GM23338 (cell line): ENCODE measurements at regions not wholly inside any gene's neighbourhood (a gene's known extent, or its start where the extent isn't known, plus 50 kb on each side); places are given as distances from the start of the nearest gene placed in this dataset.

ENCODE experiments used
- ATAC-seq: fragments of 200-7000 bp; cut with Tn5 transposase; 3 replicates; pipeline ENCODE4 v1.9.1; 2020
- DNase-seq: peaks from one replicate; pipeline ENCODE4 v3.0.0-alpha.2; 2015; ENCODE audit warnings: low spot score
- H2AFZ ChIP-seq: fragments of 200-600 bp; sonication (generic); 2 replicates; pipeline ENCODE4 v1.8.0; 2016; ENCODE audit warnings: antibody characterized with exemption, mild to moderate bottlenecking, moderate library complexity
- H3F3A ChIP-seq: fragments of 200-600 bp; sonication (generic); replicated peaks from 2 replicates; pipeline ENCODE4 v1.8.0; 2017; ENCODE audit warnings: antibody characterized with exemption, mixed run types, low read depth
- H3K27ac ChIP-seq: fragments of 200-600 bp; sonication (generic); 2 replicates; pipeline ENCODE4 v1.6.1; 2016; ENCODE audit warnings: low read depth
- H3K27me3 ChIP-seq: fragments of 200-600 bp; sonication (generic); 2 replicates; pipeline ENCODE4 v1.8.0; 2016; ENCODE audit warnings: mild to moderate bottlenecking, mixed run types, moderate library complexity; ENCODE audit not compliant: insufficient read depth
- H3K36me3 ChIP-seq: fragments of 200-600 bp; sonication (generic); 2 replicates; pipeline ENCODE4 v1.8.0; 2016; ENCODE audit warnings: mild to moderate bottlenecking; ENCODE audit not compliant: insufficient read depth
- H3K4me1 ChIP-seq: fragments of 200-600 bp; sonication (generic); 2 replicates; pipeline ENCODE4 v1.8.0; 2016; ENCODE audit warnings: mild to moderate bottlenecking, moderate library complexity; ENCODE audit not compliant: insufficient read depth
- H3K4me2 ChIP-seq: fragments of 200-600 bp; sonication (generic); 2 replicates; pipeline ENCODE4 v1.7.1; 2017; ENCODE audit warnings: mixed run types
- H3K4me3 ChIP-seq: fragments of 200-600 bp; sonication (generic); 2 replicates; pipeline ENCODE4 v1.6.1; 2016; ENCODE audit warnings: mixed run types
- H3K79me2 ChIP-seq: fragments of 200-600 bp; sonication (generic); replicated peaks from 2 replicates; pipeline ENCODE4 v1.8.0; 2017; ENCODE audit warnings: mild to moderate bottlenecking; ENCODE audit not compliant: insufficient read depth
- H3K9me2 ChIP-seq: fragments of 200-600 bp; sonication (generic); 2 replicates; pipeline ENCODE4 v1.8.0; 2017; ENCODE audit not compliant: insufficient read depth
- H4K20me1 ChIP-seq: fragments of 200-600 bp; sonication (generic); replicated peaks from 2 replicates; pipeline ENCODE4 v1.8.0; 2017; ENCODE audit warnings: mild to moderate bottlenecking; ENCODE audit not compliant: insufficient read depth
- H3K27ac Mint-ChIP-seq: 2 replicates; pipeline ENCODE4 v1.8.0; 2020; ENCODE audit warnings: inconsistent platforms, mild to moderate bottlenecking, moderate library complexity, mixed read lengths
- H3K27me3 Mint-ChIP-seq: 3 replicates; pipeline ENCODE4 v1.8.0; 2022; ENCODE audit warnings: low read depth, mild to moderate bottlenecking, moderate library complexity, mixed read lengths, inconsistent platforms; ENCODE audit not compliant: insufficient read depth, poor library complexity
- H3K36me3 Mint-ChIP-seq: 3 replicates; pipeline ENCODE4 v1.8.0; 2021; ENCODE audit warnings: low read depth, mild to moderate bottlenecking, inconsistent platforms, moderate library complexity, mixed read lengths
- H3K4me1 Mint-ChIP-seq: 3 replicates; pipeline ENCODE4 v1.8.0; 2020; ENCODE audit warnings: mild to moderate bottlenecking, inconsistent platforms, mixed read lengths
- H3K4me3 Mint-ChIP-seq: 3 replicates; pipeline ENCODE4 v1.8.0; 2021; ENCODE audit warnings: moderate library complexity, mild to moderate bottlenecking, inconsistent platforms, mixed read lengths
- H3K9me3 Mint-ChIP-seq: 3 replicates; pipeline ENCODE4 v1.8.0; 2020; ENCODE audit warnings: moderate library complexity, mild to moderate bottlenecking, inconsistent platforms, mixed read lengths
- CREB1 ChIP-seq: fragments of 250-450 bp; sonication (Bioruptor Pico); IDR thresholded peaks from 2 replicates; pipeline ENCODE4 v1.5.0; 2020; ENCODE audit warnings: low read depth, mild to moderate bottlenecking, moderate library complexity
- EZH2 ChIP-seq: fragments of 200-600 bp; sonication (generic); IDR thresholded peaks from one replicate; pipeline ENCODE4 v1.8.0; 2017; ENCODE audit warnings: antibody characterized with exemption, mild to moderate bottlenecking, low read depth; ENCODE audit not compliant: unreplicated experiment
- EZH2phosphoT487 ChIP-seq: fragments of 200-600 bp; sonication (generic); IDR thresholded peaks from one replicate; pipeline ENCODE4 v1.8.1; 2018; ENCODE audit warnings: antibody characterized with exemption; ENCODE audit not compliant: unreplicated experiment
- JUNB ChIP-seq: IDR thresholded peaks from one replicate; pipeline ENCODE4 v1.6.1; 2016; ENCODE audit warnings: antibody characterized with exemption; ENCODE audit not compliant: unreplicated experiment
- NANOG ChIP-seq: IDR thresholded peaks from 2 replicates; pipeline ENCODE4 v1.6.1; 2016; ENCODE audit warnings: antibody characterized with exemption, borderline replicate concordance
- POLR2AphosphoS5 ChIP-seq: IDR thresholded peaks from 2 replicates; pipeline ENCODE4 v1.6.1; 2016; ENCODE audit warnings: antibody characterized with exemption, low read depth
- STAT1 ChIP-seq: IDR thresholded peaks from one replicate; pipeline ENCODE4 v1.6.1; 2016; ENCODE audit warnings: antibody characterized with exemption; ENCODE audit not compliant: unreplicated experiment
- ZNF114 ChIP-seq: fragments of 250-450 bp; sonication (Bioruptor Pico); IDR thresholded peaks from 2 replicates; pipeline ENCODE4 v1.5.0; 2020; ENCODE audit warnings: mild to moderate bottlenecking, moderate library complexity
- ZNF331 ChIP-seq: fragments of 250-450 bp; sonication (Bioruptor Pico); IDR thresholded peaks from 2 replicates; pipeline ENCODE4 v1.5.0; 2020; ENCODE audit warnings: low read depth, mild to moderate bottlenecking, moderate library complexity
- TF ChIP-seq, protein P1 (sequence below), 2 experiments: fragments of 200-600 bp in 1 of 2; sonication (generic) in 1 of 2; conservative IDR thresholded peaks; 2 replicates each; pipeline versions ENCODE4 v1.5.1 to v1.6.1; 2016 to 2017; ENCODE audit warnings: antibody characterized with exemption in 2 of 2, low read depth in 2 of 2, mild to moderate bottlenecking in 2 of 2, moderate library complexity in 1 of 2
- TF ChIP-seq, protein P2 (sequence below): IDR thresholded peaks from one replicate; pipeline ENCODE4 v1.6.1; 2018; ENCODE audit warnings: antibody characterized with exemption; ENCODE audit not compliant: unreplicated experiment
- TF ChIP-seq, protein P3 (sequence below): IDR thresholded peaks from 2 replicates; pipeline ENCODE4 v1.6.1; 2016; ENCODE audit warnings: antibody characterized with exemption
- TF ChIP-seq, protein P4 (sequence below): fragments of 250-450 bp; sonication (Bioruptor Pico); IDR thresholded peaks from 2 replicates; pipeline ENCODE4 v1.5.0; 2020; ENCODE audit warnings: mild to moderate bottlenecking, moderate library complexity

DNA sequence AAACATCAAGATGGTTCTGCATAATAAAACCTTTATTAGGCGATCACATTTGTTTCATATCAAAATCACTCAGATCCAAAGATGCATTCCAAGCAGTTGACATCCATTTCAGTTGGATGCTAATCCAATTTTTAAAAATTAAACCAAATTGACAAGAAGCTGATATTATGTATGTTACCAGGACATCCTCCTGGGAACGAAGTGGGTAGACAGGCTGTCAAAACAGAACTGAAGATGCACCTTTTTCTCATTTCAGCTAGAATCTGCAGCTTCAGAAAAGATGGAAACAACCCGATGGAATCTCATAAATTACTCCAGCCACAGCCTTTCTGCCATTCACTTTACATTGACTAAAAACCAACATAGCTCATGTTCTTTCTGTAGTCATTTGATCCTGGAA, 268.4 kb downstream of the PLPP3 start (continued):
- no peak for TF ChIP-seq NANOG

DNA sequence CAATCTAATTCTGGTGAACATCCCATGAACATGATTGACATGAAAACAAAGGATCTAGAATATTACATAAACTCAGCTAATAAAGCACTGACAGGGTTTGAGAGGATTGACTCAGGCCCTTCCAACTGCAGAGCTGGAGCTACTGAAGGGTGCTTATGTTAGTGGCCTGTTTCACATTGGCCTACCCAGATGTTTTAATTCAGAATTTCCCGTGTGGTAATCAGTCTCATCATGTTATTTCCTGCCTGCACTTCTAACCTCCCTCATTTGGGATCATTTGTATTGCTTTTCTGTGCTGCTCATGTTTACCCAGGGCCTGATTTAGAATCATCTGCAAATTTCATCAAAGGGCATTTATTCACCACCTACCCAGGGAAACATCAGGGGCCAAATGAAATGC, 270.3 kb downstream of the PLPP3 start:
- H3K27ac ChIP-seq = no peak overlapping the region
- H3K27me3 Mint-ChIP-seq = peaks cover 2% of the 10 kb centered on the region

More for the DNA sequence above, 270.3 kb downstream of the PLPP3 start:
- no peaks in the 10 kb centered on the region for H3K79me2 ChIP-seq
- no peaks in the 10 kb centered on the region for H3K4me1 ChIP-seq
- ATAC-seq (no peak), DNase-seq (no peak)
- H3F3A ChIP-seq = no peaks in the 10 kb centered on the region
- no peaks in the 10 kb centered on the region for H3K27me3 ChIP-seq
- H3K4me3 ChIP-seq = no peak overlapping the region
- Mint-ChIP-seq H3K36me3 (peaks cover 5% of the 10 kb centered on the region; the same call in 1 of the 3 replicates), H3K4me1 (no peaks in the 10 kb centered on the region), H3K27ac (no peak overlapping the region), H3K9me3 (no peaks in the 10 kb centered on the region; the same call in 1 of the 3 replicates), H3K4me3 (no peak overlapping the region)
- H3K36me3 ChIP-seq = no peaks in the 10 kb centered on the region
- H2AFZ ChIP-seq = no peak overlapping the region
- no peak overlapping the region for H3K4me2 ChIP-seq
- H4K20me1 ChIP-seq = no peaks in the 10 kb centered on the region
- TF ChIP-seq NANOG = no peak
- TF ChIP-seq CREB1 = no peak
- TF ChIP-seq EZH2 = no peak
- TF ChIP-seq, protein P1, sequence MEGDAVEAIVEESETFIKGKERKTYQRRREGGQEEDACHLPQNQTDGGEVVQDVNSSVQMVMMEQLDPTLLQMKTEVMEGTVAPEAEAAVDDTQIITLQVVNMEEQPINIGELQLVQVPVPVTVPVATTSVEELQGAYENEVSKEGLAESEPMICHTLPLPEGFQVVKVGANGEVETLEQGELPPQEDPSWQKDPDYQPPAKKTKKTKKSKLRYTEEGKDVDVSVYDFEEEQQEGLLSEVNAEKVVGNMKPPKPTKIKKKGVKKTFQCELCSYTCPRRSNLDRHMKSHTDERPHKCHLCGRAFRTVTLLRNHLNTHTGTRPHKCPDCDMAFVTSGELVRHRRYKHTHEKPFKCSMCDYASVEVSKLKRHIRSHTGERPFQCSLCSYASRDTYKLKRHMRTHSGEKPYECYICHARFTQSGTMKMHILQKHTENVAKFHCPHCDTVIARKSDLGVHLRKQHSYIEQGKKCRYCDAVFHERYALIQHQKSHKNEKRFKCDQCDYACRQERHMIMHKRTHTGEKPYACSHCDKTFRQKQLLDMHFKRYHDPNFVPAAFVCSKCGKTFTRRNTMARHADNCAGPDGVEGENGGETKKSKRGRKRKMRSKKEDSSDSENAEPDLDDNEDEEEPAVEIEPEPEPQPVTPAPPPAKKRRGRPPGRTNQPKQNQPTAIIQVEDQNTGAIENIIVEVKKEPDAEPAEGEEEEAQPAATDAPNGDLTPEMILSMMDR (conservative IDR thresholded peaks at IDR 0.05; ENCODE audit: low read depth in 2 of 2) = no peak
- no peak for TF ChIP-seq JUNB
- TF ChIP-seq, protein P2, sequence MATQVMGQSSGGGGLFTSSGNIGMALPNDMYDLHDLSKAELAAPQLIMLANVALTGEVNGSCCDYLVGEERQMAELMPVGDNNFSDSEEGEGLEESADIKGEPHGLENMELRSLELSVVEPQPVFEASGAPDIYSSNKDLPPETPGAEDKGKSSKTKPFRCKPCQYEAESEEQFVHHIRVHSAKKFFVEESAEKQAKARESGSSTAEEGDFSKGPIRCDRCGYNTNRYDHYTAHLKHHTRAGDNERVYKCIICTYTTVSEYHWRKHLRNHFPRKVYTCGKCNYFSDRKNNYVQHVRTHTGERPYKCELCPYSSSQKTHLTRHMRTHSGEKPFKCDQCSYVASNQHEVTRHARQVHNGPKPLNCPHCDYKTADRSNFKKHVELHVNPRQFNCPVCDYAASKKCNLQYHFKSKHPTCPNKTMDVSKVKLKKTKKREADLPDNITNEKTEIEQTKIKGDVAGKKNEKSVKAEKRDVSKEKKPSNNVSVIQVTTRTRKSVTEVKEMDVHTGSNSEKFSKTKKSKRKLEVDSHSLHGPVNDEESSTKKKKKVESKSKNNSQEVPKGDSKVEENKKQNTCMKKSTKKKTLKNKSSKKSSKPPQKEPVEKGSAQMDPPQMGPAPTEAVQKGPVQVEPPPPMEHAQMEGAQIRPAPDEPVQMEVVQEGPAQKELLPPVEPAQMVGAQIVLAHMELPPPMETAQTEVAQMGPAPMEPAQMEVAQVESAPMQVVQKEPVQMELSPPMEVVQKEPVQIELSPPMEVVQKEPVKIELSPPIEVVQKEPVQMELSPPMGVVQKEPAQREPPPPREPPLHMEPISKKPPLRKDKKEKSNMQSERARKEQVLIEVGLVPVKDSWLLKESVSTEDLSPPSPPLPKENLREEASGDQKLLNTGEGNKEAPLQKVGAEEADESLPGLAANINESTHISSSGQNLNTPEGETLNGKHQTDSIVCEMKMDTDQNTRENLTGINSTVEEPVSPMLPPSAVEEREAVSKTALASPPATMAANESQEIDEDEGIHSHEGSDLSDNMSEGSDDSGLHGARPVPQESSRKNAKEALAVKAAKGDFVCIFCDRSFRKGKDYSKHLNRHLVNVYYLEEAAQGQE = no peak
- TF ChIP-seq STAT1 = no peak
- TF ChIP-seq EZH2phosphoT487 = no peak
- TF ChIP-seq ZNF331 (CRISPR knock-in tag) = no peak
- TF ChIP-seq, protein P3, sequence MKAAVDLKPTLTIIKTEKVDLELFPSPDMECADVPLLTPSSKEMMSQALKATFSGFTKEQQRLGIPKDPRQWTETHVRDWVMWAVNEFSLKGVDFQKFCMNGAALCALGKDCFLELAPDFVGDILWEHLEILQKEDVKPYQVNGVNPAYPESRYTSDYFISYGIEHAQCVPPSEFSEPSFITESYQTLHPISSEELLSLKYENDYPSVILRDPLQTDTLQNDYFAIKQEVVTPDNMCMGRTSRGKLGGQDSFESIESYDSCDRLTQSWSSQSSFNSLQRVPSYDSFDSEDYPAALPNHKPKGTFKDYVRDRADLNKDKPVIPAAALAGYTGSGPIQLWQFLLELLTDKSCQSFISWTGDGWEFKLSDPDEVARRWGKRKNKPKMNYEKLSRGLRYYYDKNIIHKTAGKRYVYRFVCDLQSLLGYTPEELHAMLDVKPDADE = no peak
- TF ChIP-seq, protein P4, sequence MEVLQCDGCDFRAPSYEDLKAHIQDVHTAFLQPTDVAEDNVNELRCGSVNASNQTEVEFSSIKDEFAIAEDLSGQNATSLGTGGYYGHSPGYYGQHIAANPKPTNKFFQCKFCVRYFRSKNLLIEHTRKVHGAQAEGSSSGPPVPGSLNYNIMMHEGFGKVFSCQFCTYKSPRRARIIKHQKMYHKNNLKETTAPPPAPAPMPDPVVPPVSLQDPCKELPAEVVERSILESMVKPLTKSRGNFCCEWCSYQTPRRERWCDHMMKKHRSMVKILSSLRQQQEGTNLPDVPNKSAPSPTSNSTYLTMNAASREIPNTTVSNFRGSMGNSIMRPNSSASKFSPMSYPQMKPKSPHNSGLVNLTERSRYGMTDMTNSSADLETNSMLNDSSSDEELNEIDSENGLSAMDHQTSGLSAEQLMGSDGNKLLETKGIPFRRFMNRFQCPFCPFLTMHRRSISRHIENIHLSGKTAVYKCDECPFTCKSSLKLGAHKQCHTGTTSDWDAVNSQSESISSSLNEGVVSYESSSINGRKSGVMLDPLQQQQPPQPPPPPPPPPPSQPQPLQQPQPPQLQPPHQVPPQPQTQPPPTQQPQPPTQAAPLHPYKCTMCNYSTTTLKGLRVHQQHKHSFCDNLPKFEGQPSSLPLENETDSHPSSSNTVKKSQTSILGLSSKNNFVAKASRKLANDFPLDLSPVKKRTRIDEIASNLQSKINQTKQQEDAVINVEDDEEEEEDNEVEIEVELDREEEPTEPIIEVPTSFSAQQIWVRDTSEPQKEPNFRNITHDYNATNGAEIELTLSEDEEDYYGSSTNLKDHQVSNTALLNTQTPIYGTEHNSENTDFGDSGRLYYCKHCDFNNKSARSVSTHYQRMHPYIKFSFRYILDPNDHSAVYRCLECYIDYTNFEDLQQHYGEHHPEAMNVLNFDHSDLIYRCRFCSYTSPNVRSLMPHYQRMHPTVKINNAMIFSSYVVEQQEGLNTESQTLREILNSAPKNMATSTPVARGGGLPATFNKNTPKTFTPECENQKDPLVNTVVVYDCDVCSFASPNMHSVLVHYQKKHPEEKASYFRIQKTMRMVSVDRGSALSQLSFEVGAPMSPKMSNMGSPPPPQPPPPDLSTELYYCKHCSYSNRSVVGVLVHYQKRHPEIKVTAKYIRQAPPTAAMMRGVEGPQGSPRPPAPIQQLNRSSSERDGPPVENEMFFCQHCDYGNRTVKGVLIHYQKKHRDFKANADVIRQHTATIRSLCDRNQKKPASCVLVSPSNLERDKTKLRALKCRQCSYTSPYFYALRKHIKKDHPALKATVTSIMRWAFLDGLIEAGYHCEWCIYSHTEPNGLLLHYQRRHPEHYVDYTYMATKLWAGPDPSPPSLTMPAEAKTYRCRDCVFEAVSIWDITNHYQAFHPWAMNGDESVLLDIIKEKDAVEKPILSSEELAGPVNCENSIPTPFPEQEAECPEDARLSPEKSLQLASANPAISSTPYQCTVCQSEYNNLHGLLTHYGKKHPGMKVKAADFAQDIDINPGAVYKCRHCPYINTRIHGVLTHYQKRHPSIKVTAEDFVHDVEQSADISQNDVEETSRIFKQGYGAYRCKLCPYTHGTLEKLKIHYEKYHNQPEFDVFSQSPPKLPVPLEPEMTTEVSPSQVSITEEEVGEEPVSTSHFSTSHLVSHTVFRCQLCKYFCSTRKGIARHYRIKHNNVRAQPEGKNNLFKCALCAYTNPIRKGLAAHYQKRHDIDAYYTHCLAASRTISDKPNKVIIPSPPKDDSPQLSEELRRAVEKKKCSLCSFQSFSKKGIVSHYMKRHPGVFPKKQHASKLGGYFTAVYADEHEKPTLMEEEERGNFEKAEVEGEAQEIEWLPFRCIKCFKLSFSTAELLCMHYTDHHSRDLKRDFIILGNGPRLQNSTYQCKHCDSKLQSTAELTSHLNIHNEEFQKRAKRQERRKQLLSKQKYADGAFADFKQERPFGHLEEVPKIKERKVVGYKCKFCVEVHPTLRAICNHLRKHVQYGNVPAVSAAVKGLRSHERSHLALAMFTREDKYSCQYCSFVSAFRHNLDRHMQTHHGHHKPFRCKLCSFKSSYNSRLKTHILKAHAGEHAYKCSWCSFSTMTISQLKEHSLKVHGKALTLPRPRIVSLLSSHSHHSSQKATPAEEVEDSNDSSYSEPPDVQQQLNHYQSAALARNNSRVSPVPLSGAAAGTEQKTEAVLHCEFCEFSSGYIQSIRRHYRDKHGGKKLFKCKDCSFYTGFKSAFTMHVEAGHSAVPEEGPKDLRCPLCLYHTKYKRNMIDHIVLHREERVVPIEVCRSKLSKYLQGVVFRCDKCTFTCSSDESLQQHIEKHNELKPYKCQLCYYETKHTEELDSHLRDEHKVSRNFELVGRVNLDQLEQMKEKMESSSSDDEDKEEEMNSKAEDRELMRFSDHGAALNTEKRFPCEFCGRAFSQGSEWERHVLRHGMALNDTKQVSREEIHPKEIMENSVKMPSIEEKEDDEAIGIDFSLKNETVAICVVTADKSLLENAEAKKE (CRISPR knock-in tag) = no peak
- no peak for TF ChIP-seq ZNF114 (CRISPR knock-in tag)
- no peak for TF ChIP-seq POLR2AphosphoS5
- H3K9me2 ChIP-seq = no peaks in the 10 kb centered on the region
